Gastrocnemius medialis (tissue), 4 donors: ENCODE measurements at regions not wholly inside any gene's neighbourhood (a gene's known extent, or its start where the extent isn't known, plus 50 kb on each side); places are given as distances from the start of the nearest gene placed in this dataset.

Experiments used
- CTCF ChIP-seq, 5 experiments: fragments of 450-650 bp in 3 of 5; fragments of 200-600 bp in 2 of 5; sonication (generic) in 2 of 5; IDR thresholded peaks in 4 of 5; conservative IDR thresholded peaks in 1 of 5; 1 replicate in 4 of 5; 2 replicates in 1 of 5; pipeline ENCODE4 v1.5.1; 2016 to 2019; ENCODE audit warnings: antibody characterized with exemption in 5 of 5, mild to moderate bottlenecking in 3 of 5, moderate library complexity in 3 of 5
- POLR2A ChIP-seq, 2 donors: fragments of 450-650 bp; IDR thresholded peaks; one replicate each; pipeline ENCODE4 v1.6.1; 2017; ENCODE audit warnings: antibody characterized with exemption in 2 of 2, mild to moderate bottlenecking in 2 of 2, moderate library complexity in 2 of 2

GRCh38 chr6:48233063-48233462 is 122.1 kb upstream of the PTCHD4 start:
- TF ChIP-seq CTCF (IDR thresholded peaks at IDR 0.05 in 4 of 5, conservative IDR thresholded peaks at IDR 0.05 in 1 of 5): no peak
- no peak for TF ChIP-seq POLR2A (IDR thresholded peaks at IDR 0.05)
